ENCODE measurements at regions not wholly inside any gene's neighbourhood (a gene's known extent, or its start where the extent isn't known, plus 50 kb on each side); places are given as distances from the start of the nearest gene placed in this dataset.

DNA sequence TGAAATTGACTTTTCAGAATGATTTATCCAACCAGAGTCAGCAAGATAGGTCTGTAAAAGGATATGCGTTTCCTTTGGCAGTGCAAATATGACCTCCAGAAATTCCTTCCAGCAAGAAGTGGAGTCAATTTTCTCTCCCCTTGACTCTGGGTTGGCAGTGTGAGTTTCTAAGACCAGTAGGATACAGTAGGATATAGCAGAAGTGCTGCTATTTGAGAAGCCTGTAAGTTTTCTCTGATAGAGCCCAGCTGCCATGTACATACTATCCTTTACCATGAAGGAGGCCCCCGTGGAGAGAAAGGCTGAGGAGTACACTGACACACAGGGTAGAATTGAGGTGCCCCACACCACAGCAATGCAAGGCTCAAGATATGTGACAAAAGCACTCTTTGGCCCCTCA lies 409.1 kb upstream of the PDZRN3 start:
- H2AFZ ChIP-seq (ENCODE audit: low read length) = no peak overlapping the region
- no peaks in the 10 kb centered on the region for H3K36me3 ChIP-seq (ENCODE audit: insufficient read depth, low read length)
- no peak overlapping the region for H3K4me3 ChIP-seq (ENCODE audit: insufficient read depth, low read length)
- TF ChIP-seq, protein P1, sequence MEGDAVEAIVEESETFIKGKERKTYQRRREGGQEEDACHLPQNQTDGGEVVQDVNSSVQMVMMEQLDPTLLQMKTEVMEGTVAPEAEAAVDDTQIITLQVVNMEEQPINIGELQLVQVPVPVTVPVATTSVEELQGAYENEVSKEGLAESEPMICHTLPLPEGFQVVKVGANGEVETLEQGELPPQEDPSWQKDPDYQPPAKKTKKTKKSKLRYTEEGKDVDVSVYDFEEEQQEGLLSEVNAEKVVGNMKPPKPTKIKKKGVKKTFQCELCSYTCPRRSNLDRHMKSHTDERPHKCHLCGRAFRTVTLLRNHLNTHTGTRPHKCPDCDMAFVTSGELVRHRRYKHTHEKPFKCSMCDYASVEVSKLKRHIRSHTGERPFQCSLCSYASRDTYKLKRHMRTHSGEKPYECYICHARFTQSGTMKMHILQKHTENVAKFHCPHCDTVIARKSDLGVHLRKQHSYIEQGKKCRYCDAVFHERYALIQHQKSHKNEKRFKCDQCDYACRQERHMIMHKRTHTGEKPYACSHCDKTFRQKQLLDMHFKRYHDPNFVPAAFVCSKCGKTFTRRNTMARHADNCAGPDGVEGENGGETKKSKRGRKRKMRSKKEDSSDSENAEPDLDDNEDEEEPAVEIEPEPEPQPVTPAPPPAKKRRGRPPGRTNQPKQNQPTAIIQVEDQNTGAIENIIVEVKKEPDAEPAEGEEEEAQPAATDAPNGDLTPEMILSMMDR (IDR thresholded peaks at IDR 0.05; ENCODE audit: extremely low read depth, low read depth, low read length) = no peak
- no peaks in the 10 kb centered on the region for H3K4me1 ChIP-seq (ENCODE audit: insufficient read depth, low read length)
- no peaks in the 10 kb centered on the region for H3K9me3 ChIP-seq (ENCODE audit: low read depth, low read length)
- H3K79me2 ChIP-seq (ENCODE audit: insufficient read depth, low read length) = no peaks in the 10 kb centered on the region
- no peak overlapping the region for H3K27ac ChIP-seq (ENCODE audit: low read depth, low read length)
- H3K27me3 ChIP-seq (ENCODE audit: insufficient read depth, low read length) = no peaks in the 10 kb centered on the region
- no peak overlapping the region for H3K4me2 ChIP-seq (ENCODE audit: insufficient read depth, low read length)
- no peaks in the 10 kb centered on the region for H4K20me1 ChIP-seq (ENCODE audit: insufficient read depth, low read length)
- no peak for DNase-seq (ENCODE audit: insufficient read length, low spot score, missing footprints)

DNA sequence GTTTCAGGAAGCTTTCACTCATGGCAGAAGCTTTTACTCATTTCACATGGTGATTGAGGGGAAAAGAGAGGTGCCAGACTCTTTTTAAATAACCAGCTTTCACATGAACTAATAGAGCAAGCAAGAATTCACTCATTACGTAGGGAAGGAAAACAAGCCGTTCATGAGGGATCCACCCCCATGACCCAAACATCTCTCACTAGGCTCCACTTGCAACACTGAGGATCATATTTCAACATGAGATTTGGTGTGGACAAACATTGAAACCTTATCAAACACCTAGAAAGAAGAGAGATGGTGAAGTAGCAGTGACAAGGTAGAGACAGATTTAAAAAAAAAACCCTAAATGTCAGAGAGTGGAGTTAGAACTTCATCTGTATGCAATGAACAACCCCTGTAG lies 408.6 kb upstream of the PDZRN3 start:
- Histone ChIP-seq H4K20me1 (ENCODE audit: insufficient read depth, low read length) (no peaks in the 10 kb centered on the region), H3K79me2 (ENCODE audit: insufficient read depth, low read length) (no peaks in the 10 kb centered on the region)

DNA sequence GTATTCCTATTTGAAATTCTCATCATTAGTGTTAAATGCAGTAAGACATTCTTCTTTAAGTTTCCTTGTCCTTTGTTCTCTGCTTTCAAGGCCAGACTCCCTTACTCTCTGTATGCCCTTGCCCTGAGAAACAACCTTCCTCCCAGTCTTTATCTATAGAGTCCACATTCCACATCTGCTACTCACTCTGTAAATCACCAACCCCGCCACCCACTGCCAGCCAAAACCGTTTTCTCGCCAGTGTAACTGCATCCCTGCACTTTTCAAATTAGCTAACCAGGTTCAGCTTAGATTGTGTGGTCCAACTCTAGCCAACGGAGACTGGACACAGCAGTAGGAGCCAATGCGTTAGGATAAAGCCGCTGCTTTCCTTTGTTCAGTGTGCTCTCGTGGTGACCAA lies 402.4 kb upstream of the PDZRN3 start:
- no peak overlapping the region for H3K27ac ChIP-seq (ENCODE audit: low read depth, low read length)
- H3K4me2 ChIP-seq (ENCODE audit: insufficient read depth, low read length) = no peak overlapping the region

More for the DNA sequence above, 408.6 kb upstream of the PDZRN3 start:
- no peak for DNase-seq (ENCODE audit: insufficient read length, low spot score, missing footprints)
- Histone ChIP-seq H3K4me2 (ENCODE audit: insufficient read depth, low read length) (no peak overlapping the region), H3K4me1 (ENCODE audit: insufficient read depth, low read length) (no peaks in the 10 kb centered on the region), H3K27me3 (ENCODE audit: insufficient read depth, low read length) (no peaks in the 10 kb centered on the region), H3K9me3 (ENCODE audit: low read depth, low read length) (no peaks in the 10 kb centered on the region), H3K27ac (ENCODE audit: low read depth, low read length) (no peak overlapping the region), H2AFZ (ENCODE audit: low read length) (no peak overlapping the region), H3K36me3 (ENCODE audit: insufficient read depth, low read length) (no peaks in the 10 kb centered on the region), H3K4me3 (ENCODE audit: insufficient read depth, low read length) (no peak overlapping the region)
- TF ChIP-seq, protein P1 (IDR thresholded peaks at IDR 0.05; ENCODE audit: extremely low read depth, low read depth, low read length) = no peak

DNA sequence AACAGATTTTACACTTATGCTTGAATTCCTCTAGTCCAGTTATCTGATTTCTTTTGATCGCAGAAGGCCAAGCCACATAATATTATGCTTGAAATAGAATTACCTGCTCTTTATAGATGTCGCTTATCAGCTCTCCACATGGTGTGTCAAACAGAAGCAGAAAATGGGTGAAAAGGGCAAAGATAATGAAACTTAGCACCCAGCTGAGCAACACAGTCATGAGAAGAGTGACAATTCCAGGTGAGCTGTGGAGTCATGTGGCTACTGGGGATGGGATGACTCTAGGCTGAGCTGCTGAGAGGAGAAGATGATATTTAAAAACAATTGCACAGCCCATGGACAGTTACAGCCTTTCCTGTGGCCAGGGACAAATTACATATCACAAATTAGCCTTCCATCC lies 398.7 kb upstream of the PDZRN3 start:
- TF ChIP-seq, protein P1 (IDR thresholded peaks at IDR 0.05; ENCODE audit: extremely low read depth, low read depth, low read length) = no peak
- no peak overlapping the region for H3K4me3 ChIP-seq (ENCODE audit: insufficient read depth, low read length)

More for the DNA sequence above, 402.4 kb upstream of the PDZRN3 start:
- Histone ChIP-seq H2AFZ (ENCODE audit: low read length) (no peak overlapping the region), H3K27me3 (ENCODE audit: insufficient read depth, low read length) (no peaks in the 10 kb centered on the region), H3K4me3 (ENCODE audit: insufficient read depth, low read length) (no peak overlapping the region), H3K4me1 (ENCODE audit: insufficient read depth, low read length) (no peaks in the 10 kb centered on the region), H3K79me2 (ENCODE audit: insufficient read depth, low read length) (no peaks in the 10 kb centered on the region), H3K9me3 (ENCODE audit: low read depth, low read length) (no peaks in the 10 kb centered on the region), H4K20me1 (ENCODE audit: insufficient read depth, low read length) (no peaks in the 10 kb centered on the region), H3K36me3 (ENCODE audit: insufficient read depth, low read length) (no peaks in the 10 kb centered on the region)
- no peak for DNase-seq (ENCODE audit: insufficient read length, low spot score, missing footprints)
- TF ChIP-seq, protein P1 (IDR thresholded peaks at IDR 0.05; ENCODE audit: extremely low read depth, low read depth, low read length) = no peak

More for the DNA sequence above, 398.7 kb upstream of the PDZRN3 start:
- Histone ChIP-seq H3K9me3 (ENCODE audit: low read depth, low read length) (no peaks in the 10 kb centered on the region), H4K20me1 (ENCODE audit: insufficient read depth, low read length) (no peaks in the 10 kb centered on the region), H3K27me3 (ENCODE audit: insufficient read depth, low read length) (no peaks in the 10 kb centered on the region), H3K79me2 (ENCODE audit: insufficient read depth, low read length) (no peaks in the 10 kb centered on the region), H3K4me1 (ENCODE audit: insufficient read depth, low read length) (no peaks in the 10 kb centered on the region), H3K4me2 (ENCODE audit: insufficient read depth, low read length) (no peak overlapping the region), H3K27ac (ENCODE audit: low read depth, low read length) (no peak overlapping the region), H2AFZ (ENCODE audit: low read length) (no peak overlapping the region), H3K36me3 (ENCODE audit: insufficient read depth, low read length) (no peaks in the 10 kb centered on the region)
- no peak for DNase-seq (ENCODE audit: insufficient read length, low spot score, missing footprints)

Data from osteoblast (primary cell).